GM12878 (cell line): ENCODE measurements at regions not wholly inside any gene's neighbourhood (a gene's known extent, or its start where the extent isn't known, plus 50 kb on each side); places are given as distances from the start of the nearest gene placed in this dataset.

Experiments
- ATAC-seq: fragments of 200-7000 bp; cut with Tn5 transposase; 3 replicates; pipeline ENCODE4 v1.9.1; 2020; ENCODE audit warnings: mild to moderate bottlenecking, moderate library complexity
- BruUV-seq: library from RNA; stranded (reverse); fragments of 400-500 nt; replicated peaks from 2 replicates; lab custom pipeline; 2021; lab: Mats Ljungman, UMichigan
- CTCF ChIA-PET: fragments of 300-600 bp; sonication (Branson Sonifier 250); formaldehyde crosslinking; extraction: SDS; loops from one replicate; lab custom pipeline; 2021; ENCODE audit warnings: inconsistent platforms; lab: Yijun Ruan, JAX
- POLR2A ChIA-PET: fragments of 350-600 bp; formaldehyde crosslinking; extraction: SDS; loops from one replicate; lab custom pipeline; 2021; ENCODE audit warnings: inconsistent platforms; lab: Charles Lee
- RAD21 ChIA-PET: fragments of 300-600 bp; sonication (Branson Sonifier 250); formaldehyde crosslinking; loops from one replicate; lab custom pipeline; 2023; ENCODE audit warnings: antibody characterized with exemption; ENCODE audit not compliant: unreplicated experiment; lab: Charles Lee
- SMC1A ChIA-PET: fragments of 300-600 bp; sonication (Branson Sonifier 250); formaldehyde crosslinking; loops from one replicate; lab custom pipeline; 2023; ENCODE audit not compliant: unreplicated experiment, uncharacterized antibody; lab: Charles Lee
- DNase-seq: peaks from one replicate; pipeline ENCODE4 v3.0.0-alpha.2; 2011; ENCODE audit warnings: low read depth, low spot score
- FAIRE-seq: peaks from 3 replicates; lab custom pipeline; 2011; peaks lifted over from hg19 to GRCh38; lab: Jason Lieb, UNC
- H2AFZ ChIP-seq: 2 replicates; pipeline ENCODE4 v1.6.0; 2011; ENCODE audit warnings: low read depth, low read length, control low read depth; ENCODE audit not compliant: control insufficient read depth
- H3K27ac ChIP-seq: 2 replicates; pipeline ENCODE4 v1.5.1; 2011; ENCODE audit warnings: control low read depth; ENCODE audit not compliant: control insufficient read depth, insufficient read depth
- H3K27me3 ChIP-seq, 2 experiments: replicated peaks in 1 of 2; 2 replicates each; pipeline versions ENCODE4 v1.6.0 to v1.6.1; 2011; ENCODE audit warnings: low read length in 1 of 2; ENCODE audit not compliant: control insufficient read depth in 2 of 2, insufficient read depth in 2 of 2
- H3K36me3 ChIP-seq, 2 experiments: 2 replicates each; pipeline ENCODE4 v1.5.1; 2011; ENCODE audit warnings: low read length in 1 of 2; ENCODE audit not compliant: control insufficient read depth in 2 of 2, insufficient read depth in 2 of 2
- H3K4me1 ChIP-seq: 2 replicates; pipeline ENCODE4 v1.6.1; 2011; ENCODE audit warnings: mild to moderate bottlenecking, low read length, moderate library complexity, mixed read lengths; ENCODE audit not compliant: control insufficient read depth, insufficient read depth
- H3K4me2 ChIP-seq: 2 replicates; pipeline ENCODE4 v1.6.0; 2011; ENCODE audit warnings: control low read depth; ENCODE audit not compliant: control insufficient read depth, insufficient read depth
- H3K4me3 ChIP-seq: fragments of 200-600 bp; sonication (generic); 2 replicates; pipeline ENCODE4 v1.5.1; 2016
- H3K79me2 ChIP-seq: 2 replicates; pipeline ENCODE4 v1.6.0; 2011; ENCODE audit warnings: low read length; ENCODE audit not compliant: control insufficient read depth, insufficient read depth
- H3K9ac ChIP-seq: 2 replicates; pipeline ENCODE4 v1.8.0; 2011; ENCODE audit warnings: low read length, control low read depth, mixed read lengths; ENCODE audit not compliant: control insufficient read depth, insufficient read depth
- H3K9me3 ChIP-seq: replicated peaks from 3 replicates; pipeline ENCODE4 v1.5.1; 2011; ENCODE audit warnings: mild to moderate bottlenecking, low read length; ENCODE audit not compliant: control insufficient read depth, insufficient read depth
- H4K20me1 ChIP-seq: 2 replicates; pipeline ENCODE4 v1.6.0; 2011; ENCODE audit not compliant: control insufficient read depth, insufficient read depth
- BMI1 ChIP-seq: fragments of 450-650 bp; IDR thresholded peaks from 2 replicates; pipeline ENCODE4 v1.6.1; 2016; ENCODE audit warnings: mild to moderate bottlenecking, moderate library complexity, borderline replicate concordance
- CREM ChIP-seq: IDR thresholded peaks from 2 replicates; pipeline ENCODE4 v1.6.1; 2014; ENCODE audit warnings: antibody characterized with exemption, low read depth
- HDGF ChIP-seq: fragments of 450-650 bp; IDR thresholded peaks from 2 replicates; pipeline ENCODE4 v1.6.1; 2016; ENCODE audit warnings: antibody characterized with exemption
- IRF3 ChIP-seq: fragments of 450-650 bp; IDR thresholded peaks from 2 replicates; pipeline ENCODE4 v1.6.1; 2014; ENCODE audit warnings: mild to moderate bottlenecking
- NKRF ChIP-seq: fragments of 450-650 bp; conservative IDR thresholded peaks from 2 replicates; pipeline ENCODE4 v1.6.1; 2017; ENCODE audit warnings: mild to moderate bottlenecking, moderate library complexity
- NR2C1 ChIP-seq: fragments of 450-650 bp; IDR thresholded peaks from 2 replicates; pipeline ENCODE4 v1.6.1; 2017; ENCODE audit warnings: antibody characterized with exemption, mild to moderate bottlenecking, moderate library complexity
- PAX8 ChIP-seq: fragments of 450-650 bp; IDR thresholded peaks from 2 replicates; pipeline ENCODE4 v1.6.1; 2017; ENCODE audit warnings: mild to moderate bottlenecking, moderate library complexity
- POLR2A ChIP-seq: IDR thresholded peaks from 2 replicates; pipeline ENCODE4 v1.6.1; 2011; ENCODE audit warnings: low read depth, mild to moderate bottlenecking, low read length
- PRDM15 ChIP-seq: fragments of 450-650 bp; formaldehyde crosslinking; IDR thresholded peaks from 2 replicates; pipeline ENCODE4 v1.4.0; 2020; ENCODE audit warnings: mild to moderate bottlenecking, moderate library complexity
- SREBF2 ChIP-seq: IDR thresholded peaks from 2 replicates; pipeline ENCODE4 v1.6.1; 2012; ENCODE audit warnings: mild to moderate bottlenecking, low read length
- SUPT20H ChIP-seq: IDR thresholded peaks from 2 replicates; pipeline ENCODE4 v1.6.1; 2011; ENCODE audit warnings: low read depth, mild to moderate bottlenecking, low read length, moderate library complexity, borderline replicate concordance; ENCODE audit not compliant: control insufficient read depth
- ZZZ3 ChIP-seq: IDR thresholded peaks from 2 replicates; pipeline ENCODE4 v1.6.1; 2011; ENCODE audit warnings: low read depth; ENCODE audit not compliant: control insufficient read depth, insufficient read length
- WGBS: methylation state at CpG from one replicate; pipeline ENCODE4 v1.1.6; 2016; ENCODE audit warnings: low lambda C conversion rate; ENCODE audit not compliant: insufficient replicate concordance, insufficient coverage; ENCODE audit errors: missing lambda C conversion rate; 5-methylcytosine and 5-hydroxymethylcytosine counted together
- in situ Hi-C: fragments of 300-500 bp; cut with MboI; formaldehyde crosslinking; loops from 9 replicates; pipeline ENCODE4 v1.14.3; 2018; ENCODE audit warnings: mixed read lengths
- intact Hi-C: fragments of 100-400 bp; cut with micrococcal nuclease; formaldehyde crosslinking; loops from one replicate; pipeline ENCODE4 v1.14.2; 2022; ENCODE audit not compliant: unreplicated experiment

GRCh38 chr3:4113811-4114522 is 189.2 kb upstream of the SETMAR start (continued):
- TF ChIP-seq NKRF: no peak
- TF ChIP-seq IRF3: no peak
- TF ChIP-seq ZZZ3: no peak
- TF ChIP-seq HDGF: no peak

GRCh38 chr3:4119119-4119518 is 184.1 kb upstream of the SETMAR start:
- 54% methylated on average over 2 of the region's 2 CpGs for WGBS
- BruUV-seq: no TSS peak

More at GRCh38 chr3:4119119-4119518, 184.1 kb upstream of the SETMAR start:
- POLR2A ChIA-PET: no interaction called here
- FAIRE-seq: no peak
- Histone ChIP-seq H2AFZ (no peak overlapping the region), H3K4me1 (no peaks in the 10 kb centered on the region), H3K36me3 (no peaks in the 10 kb centered on the region), H3K27me3 (no peaks in the 10 kb centered on the region), H4K20me1 (no peaks in the 10 kb centered on the region), H3K9me3 (no peaks in the 10 kb centered on the region), H3K4me2 (no peak overlapping the region), H3K27ac (no peak overlapping the region), H3K4me3 (no peak overlapping the region), H3K9ac (no peak overlapping the region), H3K79me2 (no peaks in the 10 kb centered on the region)
- no peak for TF ChIP-seq NR2C1
- no peak for TF ChIP-seq PRDM15 (CRISPR knock-in tag)
- no peak for TF ChIP-seq BMI1
- no peak for TF ChIP-seq SUPT20H
- no peak for TF ChIP-seq SREBF2
- TF ChIP-seq CREM: no peak
- TF ChIP-seq PAX8: no peak
- TF ChIP-seq POLR2A: no peak
- DNase-seq: no peak
- SMC1A ChIA-PET: no interaction called here
- no peak for ATAC-seq
- CTCF ChIA-PET: interaction anchor here (0.5 to 2.2 kb wide), 3 partner anchors 12 to 153 kb away, joined by 3 to 6 read pairs (median 4); no protein-coding TSS in a partner anchor
- intact Hi-C loops: no loop called here
- in situ Hi-C loops: no loop called here
- RAD21 ChIA-PET: no interaction called here
